GM18907 (cell line): ENCODE measurements at regions not wholly inside any gene's neighbourhood (a gene's known extent, or its start where the extent isn't known, plus 50 kb on each side); places are given as distances from the start of the nearest gene placed in this dataset.
"Not testable (repeated sequence)": the region's sequence is repeated elsewhere in the genome, so short reads cannot be mapped to it uniquely, and the experiment has no call there.

Source experiments
- ATAC-seq: cut with Tn5 transposase; IDR thresholded peaks from one replicate; pipeline ENCODE4 v1.9.1; 2021; ENCODE audit warnings: mild to moderate bottlenecking, moderate library complexity; ENCODE audit not compliant: unreplicated experiment

- ATAC-seq, result no peak
Measured at GRCh38 chr1:214141486-214141885, 139.5 kb upstream of the SMYD2 start.

- no peak for ATAC-seq
Measured at GRCh38 chr1:214143006-214143992, 137.7 kb upstream of the SMYD2 start.

GRCh38 chr1:214144521-214144920 is 136.4 kb upstream of the SMYD2 start:
- not testable (repeated sequence) for ATAC-seq

GRCh38 chr1:214146523-214146922 is 134.4 kb upstream of the SMYD2 start:
- no peak for ATAC-seq

- ATAC-seq, result no peak
Measured at GRCh38 chr1:214154596-214155292, 126.2 kb upstream of the SMYD2 start.

GRCh38 chr1:214155987-214156625 is 124.9 kb upstream of the SMYD2 start:
- ATAC-seq, result no peak

GRCh38 chr1:214164173-214164572 is 116.8 kb upstream of the SMYD2 start:
- ATAC-seq, result no peak

- ATAC-seq, result no peak
Measured at GRCh38 chr1:214165850-214166374, 115.0 kb upstream of the SMYD2 start.

- ATAC-seq, result no peak
Measured at GRCh38 chr1:214174508-214175199, 106.3 kb upstream of the SMYD2 start.

GRCh38 chr1:214178102-214178501 is 102.9 kb upstream of the SMYD2 start:
- ATAC-seq, result no peak

- no peak for ATAC-seq
Measured at GRCh38 chr1:214184992-214185391, 96.0 kb upstream of the SMYD2 start.

GRCh38 chr1:214186103-214186824 is 94.7 kb upstream of the SMYD2 start:
- ATAC-seq, result no peak

- ATAC-seq, result no peak
Measured at GRCh38 chr1:214187121-214187900, 93.6 kb upstream of the SMYD2 start.

GRCh38 chr1:214187933-214188332 is 93.0 kb upstream of the SMYD2 start:
- ATAC-seq, result no peak

- no peak for ATAC-seq
Measured at GRCh38 chr1:214188835-214189234, 92.1 kb upstream of the SMYD2 start.

- no peak for ATAC-seq
Measured at GRCh38 chr1:214192825-214193643, 87.9 kb upstream of the SMYD2 start.

- ATAC-seq, result no peak
Measured at GRCh38 chr1:214193691-214194090, 87.3 kb upstream of the SMYD2 start.

GRCh38 chr1:214198571-214198970 is 82.4 kb upstream of the SMYD2 start:
- ATAC-seq, result no peak
